IMR-90 (cell line): ENCODE measurements at regions not wholly inside any gene's neighbourhood (a gene's known extent, or its start where the extent isn't known, plus 50 kb on each side); places are given as distances from the start of the nearest gene placed in this dataset.

Experiments
- BHLHE40 ChIP-seq: fragments of 150-350 bp; IDR thresholded peaks from 2 replicates; pipeline ENCODE4 v1.6.1; 2016; ENCODE audit warnings: mild to moderate bottlenecking, low read depth, low read length
- CEBPB ChIP-seq: IDR thresholded peaks from 2 replicates; pipeline ENCODE4 v1.6.1; 2012; ENCODE audit warnings: low read depth, low read length, improper control_type of control experiment
- MAFK ChIP-seq: IDR thresholded peaks from 2 replicates; pipeline ENCODE4 v1.6.1; 2012; ENCODE audit warnings: low read depth, low read length, improper control_type of control experiment
- MAZ ChIP-seq: IDR thresholded peaks from 2 replicates; pipeline ENCODE4 v1.6.1; 2012; ENCODE audit warnings: low read depth, mild to moderate bottlenecking, low read length, improper control_type of control experiment, moderate library complexity, borderline replicate concordance
- MXI1 ChIP-seq: IDR thresholded peaks from 2 replicates; pipeline ENCODE4 v1.6.1; 2012; ENCODE audit warnings: low read depth, mild to moderate bottlenecking, low read length, moderate library complexity, borderline replicate concordance
- POLR2A ChIP-seq: IDR thresholded peaks from 2 replicates; pipeline ENCODE4 v1.6.1; 2012; ENCODE audit warnings: mild to moderate bottlenecking, low read depth, low read length
- RAD21 ChIP-seq: IDR thresholded peaks from 2 replicates; pipeline ENCODE4 v1.6.1; 2012; ENCODE audit warnings: low read length, improper control_type of control experiment
- RCOR1 ChIP-seq: IDR thresholded peaks from 2 replicates; pipeline ENCODE4 v1.6.1; 2012; ENCODE audit warnings: mild to moderate bottlenecking, low read length, improper control_type of control experiment; ENCODE audit not compliant: insufficient replicate concordance
- RFX5 ChIP-seq: IDR thresholded peaks from 2 replicates; pipeline ENCODE4 v1.8.0; 2012; ENCODE audit warnings: low read depth, mild to moderate bottlenecking, low read length, moderate library complexity
- SMC3 ChIP-seq: fragments of 150-350 bp; IDR thresholded peaks from 2 replicates; pipeline ENCODE4 v1.6.1; 2016; ENCODE audit warnings: low read depth, mild to moderate bottlenecking, antibody characterized with exemption, low read length, moderate library complexity
- USF2 ChIP-seq: fragments of 150-350 bp; IDR thresholded peaks from 2 replicates; pipeline ENCODE4 v1.6.1; 2017; ENCODE audit warnings: mild to moderate bottlenecking, antibody characterized with exemption, low read length, low read depth
- TF ChIP-seq, protein P1 (sequence below): conservative IDR thresholded peaks from 2 replicates; pipeline ENCODE4 v1.5.1; 2012; ENCODE audit warnings: mild to moderate bottlenecking, low read depth, low read length, improper control_type of control experiment

- TF ChIP-seq, protein P1, sequence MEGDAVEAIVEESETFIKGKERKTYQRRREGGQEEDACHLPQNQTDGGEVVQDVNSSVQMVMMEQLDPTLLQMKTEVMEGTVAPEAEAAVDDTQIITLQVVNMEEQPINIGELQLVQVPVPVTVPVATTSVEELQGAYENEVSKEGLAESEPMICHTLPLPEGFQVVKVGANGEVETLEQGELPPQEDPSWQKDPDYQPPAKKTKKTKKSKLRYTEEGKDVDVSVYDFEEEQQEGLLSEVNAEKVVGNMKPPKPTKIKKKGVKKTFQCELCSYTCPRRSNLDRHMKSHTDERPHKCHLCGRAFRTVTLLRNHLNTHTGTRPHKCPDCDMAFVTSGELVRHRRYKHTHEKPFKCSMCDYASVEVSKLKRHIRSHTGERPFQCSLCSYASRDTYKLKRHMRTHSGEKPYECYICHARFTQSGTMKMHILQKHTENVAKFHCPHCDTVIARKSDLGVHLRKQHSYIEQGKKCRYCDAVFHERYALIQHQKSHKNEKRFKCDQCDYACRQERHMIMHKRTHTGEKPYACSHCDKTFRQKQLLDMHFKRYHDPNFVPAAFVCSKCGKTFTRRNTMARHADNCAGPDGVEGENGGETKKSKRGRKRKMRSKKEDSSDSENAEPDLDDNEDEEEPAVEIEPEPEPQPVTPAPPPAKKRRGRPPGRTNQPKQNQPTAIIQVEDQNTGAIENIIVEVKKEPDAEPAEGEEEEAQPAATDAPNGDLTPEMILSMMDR = no peak
- no peak for TF ChIP-seq MAFK
- TF ChIP-seq USF2 = no peak
- no peak for TF ChIP-seq CEBPB
- TF ChIP-seq RFX5 = no peak
- TF ChIP-seq RAD21 = no peak
- TF ChIP-seq SMC3 = no peak
- TF ChIP-seq POLR2A = no peak
- TF ChIP-seq RCOR1 = no peak
- no peak for TF ChIP-seq BHLHE40
- no peak for TF ChIP-seq MAZ
- no peak for TF ChIP-seq MXI1
Measured at GRCh38 chr2:57880967-57881366, 165.6 kb upstream of the VRK2 start.
